ENCODE measurements at regions not wholly inside any gene's neighbourhood (a gene's known extent, or its start where the extent isn't known, plus 50 kb on each side); places are given as distances from the start of the nearest gene placed in this dataset.

- no peak for DNase-seq
These were observed 80.2 kb downstream of the C6orf118 start for GRCh38 chr6:165229216-165229615.

GRCh38 chr6:165227644-165228329, 81.6 kb downstream of the C6orf118 start:
- no peak for DNase-seq

GRCh38 chr6:165223736-165224135, 85.7 kb downstream of the C6orf118 start:
- no peak for DNase-seq

DNA sequence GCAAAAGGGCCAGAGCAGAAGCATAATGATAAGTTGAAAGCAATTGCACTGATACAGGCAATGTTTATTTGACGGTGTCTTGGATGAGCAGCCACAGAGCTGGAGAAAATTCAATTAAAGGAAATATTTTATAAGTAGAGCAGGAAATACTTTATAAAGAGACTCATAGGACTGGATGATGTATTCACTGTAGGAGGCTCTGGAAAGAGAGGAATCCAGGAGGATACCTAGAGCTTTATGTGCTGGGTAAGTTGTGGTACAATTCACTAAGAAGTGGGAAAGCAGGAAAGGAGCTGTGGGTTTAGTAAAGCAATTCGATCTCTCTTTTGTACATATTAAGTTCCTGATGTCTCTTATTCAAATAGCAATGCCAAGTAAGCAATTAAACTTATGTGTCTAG, 86.3 kb downstream of the C6orf118 start:
- DNase-seq, result no peak

DNA sequence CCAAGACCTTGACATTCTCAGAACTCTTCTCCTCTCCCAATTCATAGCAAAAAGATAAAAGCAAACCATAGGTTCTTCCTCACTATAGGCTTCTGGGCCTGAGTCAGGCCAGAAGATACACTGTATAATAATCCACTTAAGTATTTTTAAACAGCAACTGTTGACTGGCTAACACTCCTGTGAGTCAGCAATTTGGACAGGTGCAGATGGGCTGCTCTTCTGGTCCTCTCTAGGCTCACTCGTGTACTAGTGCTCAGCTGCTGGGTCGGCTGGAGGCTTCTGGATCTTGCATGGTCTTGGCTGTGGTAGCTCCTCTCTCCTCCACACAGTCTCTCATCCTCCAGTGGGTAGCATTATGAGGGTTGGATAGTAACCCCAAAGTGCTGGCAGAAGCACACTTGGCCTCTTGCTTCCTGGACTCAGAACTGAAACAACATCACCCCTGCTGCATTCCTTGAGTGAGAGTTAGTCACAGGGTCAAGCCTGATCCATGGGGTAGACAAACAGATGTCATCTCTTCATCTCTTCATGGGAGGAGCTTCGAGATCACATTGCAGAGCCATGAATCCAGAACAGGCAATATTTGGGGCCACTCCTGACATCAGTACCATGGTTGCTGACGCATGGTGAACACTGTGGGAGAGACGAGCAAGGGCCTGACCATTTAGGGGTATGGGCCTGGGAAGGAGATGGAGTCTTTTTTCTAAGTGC, 86.9 kb downstream of the C6orf118 start:
- no peak for DNase-seq

GRCh38 chr6:165220045-165220444, 89.4 kb downstream of the C6orf118 start:
- no peak for DNase-seq

DNA sequence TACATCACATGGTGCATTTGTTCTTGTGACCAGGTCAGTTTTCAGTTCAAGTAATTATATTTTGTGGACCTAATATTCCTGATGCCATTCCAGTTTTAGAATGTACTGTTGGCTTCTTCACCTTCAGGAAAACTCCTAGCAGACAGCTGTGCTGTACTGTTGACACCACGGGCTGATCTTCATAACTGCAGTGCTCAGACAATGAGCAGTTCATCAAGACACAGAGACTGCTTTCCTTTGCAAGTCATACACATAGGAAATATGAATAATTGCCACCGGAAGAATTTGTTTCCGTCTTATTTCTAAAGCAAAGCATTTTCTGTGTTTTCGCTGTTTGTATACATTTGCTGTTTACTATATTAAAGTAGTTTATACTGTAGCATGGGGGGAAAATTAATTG, 89.8 kb downstream of the C6orf118 start:
- DNase-seq, result no peak

- no peak for DNase-seq
These were observed 90.6 kb downstream of the C6orf118 start for GRCh38 chr6:165218829-165219228.

- DNase-seq, result no peak
These were observed 102.6 kb downstream of the C6orf118 start for GRCh38 chr6:165206798-165207197.

DNA sequence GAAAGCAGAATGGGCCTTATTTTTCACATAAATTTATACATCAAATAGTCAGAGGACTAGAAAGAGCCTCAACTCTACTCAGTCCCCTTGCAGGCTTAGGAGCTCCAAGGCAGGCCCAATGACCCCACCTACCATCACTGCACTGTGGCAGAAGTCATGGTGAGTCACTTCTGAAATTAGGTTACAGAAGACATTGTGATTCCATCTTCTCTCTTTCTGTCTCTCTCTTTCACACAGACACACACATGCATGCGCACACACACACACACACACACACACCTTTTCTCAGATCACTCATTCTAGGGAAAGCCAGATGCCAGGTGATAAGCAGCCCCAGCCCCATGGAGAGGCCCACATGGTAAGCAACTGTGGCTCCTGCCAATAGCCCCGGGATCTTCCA, 103.8 kb downstream of the C6orf118 start:
- no peak for DNase-seq

DNA sequence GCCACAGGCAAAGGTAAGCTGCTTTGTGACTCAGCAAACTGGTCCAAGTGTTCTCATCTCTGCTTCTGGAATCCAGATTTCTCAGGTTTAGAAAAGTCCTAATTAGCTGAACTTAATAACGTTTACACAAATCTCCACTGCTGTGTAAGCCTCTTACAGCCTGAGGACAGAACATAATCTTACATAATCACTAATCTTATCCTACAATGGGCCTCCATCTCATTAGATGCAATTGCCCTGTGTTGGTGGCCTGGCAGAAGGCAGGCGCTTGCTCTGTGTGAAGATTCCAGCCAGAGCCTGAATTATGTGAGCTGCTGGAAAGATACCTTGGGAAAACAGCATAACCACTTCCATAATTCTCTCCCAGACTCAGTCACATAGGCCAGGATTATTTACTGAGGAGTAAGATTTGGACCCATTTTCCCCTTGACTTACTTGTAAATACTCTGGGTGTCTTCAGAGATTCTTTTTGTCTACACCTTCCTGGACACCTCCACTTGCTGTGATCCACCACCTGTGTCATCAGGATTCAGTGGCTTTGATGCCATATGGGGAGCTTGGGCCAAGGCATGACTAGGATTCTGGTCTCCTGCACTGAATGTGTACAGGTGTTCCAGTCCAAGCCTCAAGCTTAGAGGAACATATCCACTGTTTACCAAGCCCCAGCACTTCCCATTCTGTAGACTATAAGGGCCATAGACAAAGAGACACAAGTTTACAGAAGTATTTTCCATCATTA, 104.4 kb downstream of the C6orf118 start:
- no peak for DNase-seq

DNA sequence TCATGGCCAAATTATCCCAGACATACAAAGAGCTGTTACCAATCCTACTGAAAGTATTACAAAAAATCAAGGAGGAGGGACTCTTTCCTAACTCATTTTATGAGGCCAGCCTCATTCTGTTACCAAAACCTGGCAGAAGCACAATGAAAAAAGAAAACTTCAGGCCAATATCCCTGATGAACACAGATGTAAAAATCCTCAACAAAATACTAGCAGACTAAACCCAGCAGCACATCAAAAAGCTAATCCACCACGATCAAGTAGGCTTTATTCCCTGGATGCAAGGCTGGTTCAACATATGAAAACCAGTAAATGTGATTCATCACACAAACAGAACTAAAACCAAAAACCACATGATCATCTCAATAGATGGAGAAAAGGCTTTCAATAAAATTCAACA, 109.2 kb downstream of the C6orf118 start:
- no peak for DNase-seq

GRCh38 chr6:165191461-165191860, 117.9 kb downstream of the C6orf118 start:
- no peak for DNase-seq

GRCh38 chr6:165186441-165187205, 122.8 kb downstream of the C6orf118 start:
- DNase-seq, result no peak

DNA sequence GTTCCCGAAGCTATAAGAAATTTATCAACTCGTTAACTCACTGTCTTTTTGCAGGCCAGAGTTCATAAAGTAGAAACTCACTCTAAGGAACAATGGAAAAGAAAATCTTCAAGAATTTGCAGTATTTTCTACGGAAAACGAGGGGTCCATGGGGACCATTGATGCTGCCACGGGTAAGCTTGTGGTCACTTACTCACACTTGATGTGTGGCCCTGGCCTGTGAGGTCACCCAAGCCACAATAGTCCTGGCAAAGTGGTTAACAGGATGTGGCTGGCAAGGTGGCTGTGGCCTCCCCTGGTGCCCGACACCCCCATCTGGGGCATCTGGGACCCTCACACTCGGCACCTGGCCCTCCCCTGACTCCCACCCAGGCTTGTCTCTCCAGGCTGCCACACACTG, 123.4 kb downstream of the C6orf118 start:
- DNase-seq, result no peak

GRCh38 chr6:165184192-165184979, 125.0 kb downstream of the C6orf118 start:
- no peak for DNase-seq

- no peak for DNase-seq
These were observed 125.8 kb downstream of the C6orf118 start for GRCh38 chr6:165183496-165184140.

- no peak for DNase-seq
These were observed 126.3 kb downstream of the C6orf118 start for GRCh38 chr6:165183071-165183470.

GRCh38 chr6:165181951-165182414, 127.4 kb downstream of the C6orf118 start:
- DNase-seq, result no peak

DNA sequence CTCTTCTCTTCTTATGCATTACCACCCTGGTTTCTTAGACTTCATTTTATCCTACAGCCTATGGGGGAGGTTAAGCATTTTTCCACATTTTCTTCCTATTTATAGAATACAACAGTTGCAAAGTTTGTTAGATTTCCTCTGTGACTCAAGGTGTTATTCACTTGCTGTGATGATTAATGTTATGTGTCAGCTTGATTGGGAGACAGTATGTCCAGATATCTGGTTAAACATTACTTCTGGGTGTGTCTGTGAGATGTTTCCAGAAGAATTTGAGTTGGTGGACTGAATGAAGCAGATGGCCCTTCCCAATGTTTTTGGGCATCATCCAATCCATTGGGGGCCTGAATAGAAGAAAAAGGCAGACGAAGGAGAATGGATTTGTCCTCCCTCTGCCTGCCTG, 131.3 kb downstream of the C6orf118 start:
- no peak for DNase-seq

DNA sequence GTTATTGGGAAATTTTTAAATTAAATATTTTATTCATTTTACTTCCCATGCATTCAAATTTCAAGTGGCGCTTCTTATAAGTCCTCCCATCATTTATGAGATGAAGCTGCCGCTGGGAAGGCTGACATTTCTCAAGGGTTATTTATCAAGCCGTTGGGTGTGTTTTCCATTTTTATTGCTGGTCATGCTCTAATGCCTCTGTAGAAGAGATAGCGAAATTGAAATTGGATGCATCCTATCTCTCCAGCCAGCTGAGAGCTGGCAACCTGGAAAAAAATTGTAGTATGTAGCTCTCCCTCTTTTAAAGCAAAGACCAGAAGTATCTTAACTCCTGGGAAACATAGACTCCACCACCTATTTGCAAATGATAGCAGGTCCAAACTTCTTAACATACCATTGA, 135.9 kb downstream of the C6orf118 start:
- no peak for DNase-seq

DNA sequence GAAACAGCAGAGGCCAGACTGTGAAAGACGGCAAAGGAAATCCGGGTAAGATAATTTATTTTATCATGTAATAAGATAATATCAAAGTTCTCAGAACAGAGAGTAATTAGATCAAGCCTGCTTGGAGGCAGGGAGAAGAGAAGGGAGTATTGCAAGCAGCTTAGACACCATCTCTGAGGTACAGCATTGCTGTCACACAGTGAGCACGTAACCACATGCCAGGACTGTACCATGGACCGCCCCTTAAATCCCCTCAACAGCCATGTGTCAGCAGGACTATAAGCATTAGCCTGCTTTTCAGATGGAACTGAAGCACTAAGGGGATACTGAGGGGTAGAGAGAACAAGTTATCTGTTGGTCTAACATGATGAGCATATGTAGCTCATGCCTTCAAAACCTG, 141.5 kb downstream of the C6orf118 start:
- no peak for DNase-seq

Measured in islet precursor cell (in vitro differentiated cells).